H54 (cell line): ENCODE measurements at regions not wholly inside any gene's neighbourhood (a gene's known extent, or its start where the extent isn't known, plus 50 kb on each side); places are given as distances from the start of the nearest gene placed in this dataset.

Experiments used
- DNase-seq: peaks from one replicate; pipeline ENCODE4 v3.0.0; 2011; ENCODE audit warnings: low spot score, mixed read lengths; ENCODE audit not compliant: insufficient read length
- FAIRE-seq: peaks from 3 replicates; lab custom pipeline; 2011; peaks lifted over from hg19 to GRCh38; lab: Jason Lieb, UNC
- POLR2A ChIP-seq: IDR thresholded peaks from 2 replicates; pipeline ENCODE4 v1.6.1; 2011; ENCODE audit warnings: low read depth, mild to moderate bottlenecking, low read length

GRCh38 chr4:85398276-85398675, 76.7 kb upstream of the ARHGAP24 start:
- FAIRE-seq (no peak), DNase-seq (no peak)
- no peak for TF ChIP-seq POLR2A

GRCh38 chr4:85399270-85399669, 75.7 kb upstream of the ARHGAP24 start:
- no peak for TF ChIP-seq POLR2A
- DNase-seq = no peak
- FAIRE-seq = no peak

- DNase-seq (peak; percentile 6), FAIRE-seq (no peak)
- TF ChIP-seq POLR2A = no peak
Observed at GRCh38 chr4:85402371-85402770, 72.6 kb upstream of the ARHGAP24 start.

GRCh38 chr4:85406185-85406584, 68.8 kb upstream of the ARHGAP24 start:
- TF ChIP-seq POLR2A = no peak
- FAIRE-seq (no peak), DNase-seq (no peak)

- no peak for TF ChIP-seq POLR2A
- FAIRE-seq = no peak
- no peak for DNase-seq
Observed at GRCh38 chr4:85407546-85407945, 67.4 kb upstream of the ARHGAP24 start.

- no peak for TF ChIP-seq POLR2A
- FAIRE-seq = no peak
- no peak for DNase-seq
Observed at GRCh38 chr4:85408301-85408700, 66.6 kb upstream of the ARHGAP24 start.

GRCh38 chr4:85409251-85409650, 65.7 kb upstream of the ARHGAP24 start:
- DNase-seq (no peak), FAIRE-seq (no peak)
- TF ChIP-seq POLR2A = no peak

GRCh38 chr4:85411386-85411785, 63.6 kb upstream of the ARHGAP24 start:
- DNase-seq (no peak), FAIRE-seq (no peak)
- no peak for TF ChIP-seq POLR2A

- FAIRE-seq = no peak
- no peak for DNase-seq
- no peak for TF ChIP-seq POLR2A
Observed at GRCh38 chr4:85414972-85415371, 60.0 kb upstream of the ARHGAP24 start.

GRCh38 chr4:85416094-85416493, 58.9 kb upstream of the ARHGAP24 start:
- DNase-seq = no peak
- TF ChIP-seq POLR2A = no peak
- FAIRE-seq = no peak

GRCh38 chr4:85419103-85419502, 55.8 kb upstream of the ARHGAP24 start:
- TF ChIP-seq POLR2A = no peak
- no peak for FAIRE-seq
- DNase-seq = no peak

- no peak for DNase-seq
- FAIRE-seq = no peak
Observed at GRCh38 chr4:85420831-85421230, 54.1 kb upstream of the ARHGAP24 start.

GRCh38 chr4:85423431-85423830, 51.5 kb upstream of the ARHGAP24 start:
- TF ChIP-seq POLR2A = no peak
- peak; percentile 57 for FAIRE-seq
- no peak for DNase-seq

More at GRCh38 chr4:85420831-85421230, 54.1 kb upstream of the ARHGAP24 start:
- TF ChIP-seq POLR2A = no peak
